Esophagus muscularis mucosa (tissue), 4 donors: ENCODE measurements at regions not wholly inside any gene's neighbourhood (a gene's known extent, or its start where the extent isn't known, plus 50 kb on each side); places are given as distances from the start of the nearest gene placed in this dataset.

Source experiments
- DNase-seq: peaks from one replicate; pipeline ENCODE4 v3.0.0-alpha.2; 2017; ENCODE audit errors: extremely low spot score
- H3K27ac ChIP-seq, 4 donors: fragments of 200-600 bp; sonication (generic); replicated peaks in 1 of 4; 1 replicate in 3 of 4; 2 replicates in 1 of 4; pipeline ENCODE4 v1.5.1; 2016 to 2019; ENCODE audit warnings: mild to moderate bottlenecking in 1 of 4
- H3K27me3 ChIP-seq, 4 donors: fragments of 200-600 bp; sonication (generic); one replicate each; pipeline versions ENCODE4 v1.5.1 to v1.6.0; 2016 to 2019
- H3K36me3 ChIP-seq, 4 donors: fragments of 200-600 bp; sonication (generic); one replicate each; pipeline ENCODE4 v1.5.1; 2016 to 2019
- H3K4me1 ChIP-seq, 4 donors: fragments of 200-600 bp; sonication (generic); one replicate each; pipeline ENCODE4 v1.5.1; 2016 to 2019
- H3K4me3 ChIP-seq, 4 donors: fragments of 200-600 bp; sonication (generic); 1 replicate in 2 of 4; 2 replicates in 2 of 4; pipeline ENCODE4 v1.5.1; 2016 to 2019; ENCODE audit warnings: mild to moderate bottlenecking in 4 of 4, moderate library complexity in 1 of 4
- H3K9me3 ChIP-seq, 4 donors: fragments of 200-600 bp; sonication (generic); 1 replicate in 3 of 4; 2 replicates in 1 of 4; pipeline ENCODE4 v1.5.1; 2016 to 2019
- EP300 ChIP-seq: sonication (generic); formaldehyde crosslinking; IDR thresholded peaks from one replicate; pipeline ENCODE4 v1.6.1; 2017; ENCODE audit warnings: antibody characterized with exemption
- POLR2A ChIP-seq: fragments of 450-650 bp; IDR thresholded peaks from one replicate; pipeline ENCODE4 v1.6.1; 2017; ENCODE audit warnings: antibody characterized with exemption, moderate library complexity, mild to moderate bottlenecking, low read depth
- POLR2AphosphoS5 ChIP-seq, 2 donors: sonication (generic); formaldehyde crosslinking; IDR thresholded peaks; one replicate each; pipeline ENCODE4 v1.6.1; 2017; ENCODE audit warnings: antibody characterized with exemption in 2 of 2
- WGBS: methylation state at CpG from one replicate; pipeline ENCODE4 v1.1.5; 2018; 5-methylcytosine and 5-hydroxymethylcytosine counted together
- intact Hi-C: fragments of 100-400 bp; cut with DNase I; formaldehyde crosslinking; loops from one replicate; pipeline ENCODE4 v1.15.1; 2023
- TF ChIP-seq, protein P1 (sequence below), 3 experiments: fragments of 200-600 bp in 2 of 3; fragments of 450-650 bp in 1 of 3; sonication (generic) in 2 of 3; IDR thresholded peaks; one replicate each; pipeline ENCODE4 v1.5.1; 2017 to 2019; ENCODE audit warnings: antibody characterized with exemption in 3 of 3, mild to moderate bottlenecking in 2 of 3, moderate library complexity in 1 of 3

DNA sequence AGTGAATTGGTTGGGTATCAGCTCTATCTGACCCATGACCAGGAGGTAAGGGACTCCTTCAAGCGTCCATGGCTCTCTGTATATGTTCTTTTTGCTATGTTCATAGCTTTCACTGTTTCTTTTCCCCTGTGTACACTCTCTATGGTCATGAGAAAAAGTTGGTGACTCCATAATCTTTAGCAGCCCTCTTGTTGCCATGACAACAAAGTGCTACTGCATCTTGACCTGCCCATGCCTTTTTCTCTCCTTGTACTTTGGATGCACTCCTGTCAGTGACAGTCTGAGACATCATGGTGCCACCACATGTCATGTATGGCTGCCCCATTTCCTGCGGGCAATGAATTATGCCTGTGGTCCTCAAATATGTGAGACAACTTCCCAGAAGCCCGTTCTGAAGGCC is 280.2 kb downstream of the TMEM121 start:
- TF ChIP-seq EP300 (no peak), POLR2A (no peak), POLR2AphosphoS5 (IDR thresholded peaks at IDR 0.05) (no peak)
- TF ChIP-seq, protein P1, sequence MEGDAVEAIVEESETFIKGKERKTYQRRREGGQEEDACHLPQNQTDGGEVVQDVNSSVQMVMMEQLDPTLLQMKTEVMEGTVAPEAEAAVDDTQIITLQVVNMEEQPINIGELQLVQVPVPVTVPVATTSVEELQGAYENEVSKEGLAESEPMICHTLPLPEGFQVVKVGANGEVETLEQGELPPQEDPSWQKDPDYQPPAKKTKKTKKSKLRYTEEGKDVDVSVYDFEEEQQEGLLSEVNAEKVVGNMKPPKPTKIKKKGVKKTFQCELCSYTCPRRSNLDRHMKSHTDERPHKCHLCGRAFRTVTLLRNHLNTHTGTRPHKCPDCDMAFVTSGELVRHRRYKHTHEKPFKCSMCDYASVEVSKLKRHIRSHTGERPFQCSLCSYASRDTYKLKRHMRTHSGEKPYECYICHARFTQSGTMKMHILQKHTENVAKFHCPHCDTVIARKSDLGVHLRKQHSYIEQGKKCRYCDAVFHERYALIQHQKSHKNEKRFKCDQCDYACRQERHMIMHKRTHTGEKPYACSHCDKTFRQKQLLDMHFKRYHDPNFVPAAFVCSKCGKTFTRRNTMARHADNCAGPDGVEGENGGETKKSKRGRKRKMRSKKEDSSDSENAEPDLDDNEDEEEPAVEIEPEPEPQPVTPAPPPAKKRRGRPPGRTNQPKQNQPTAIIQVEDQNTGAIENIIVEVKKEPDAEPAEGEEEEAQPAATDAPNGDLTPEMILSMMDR (IDR thresholded peaks at IDR 0.05), result no peak
- Histone ChIP-seq H3K4me1 (no peaks in the 10 kb centered on the region), H3K27me3 (peaks cover 0 to 6% (median 0%) of the 10 kb centered on the region in 4 donors), H3K4me3 (no peak overlapping the region), H3K27ac (no peak overlapping the region), H3K36me3 (no peaks in the 10 kb centered on the region), H3K9me3 (peaks cover 0 to 42% (median 20%) of the 10 kb centered on the region in 4 donors)
- 49% methylated on average over 3 of the region's 3 CpGs for WGBS
- no peak for DNase-seq
- intact Hi-C loops, result no loop called here

DNA sequence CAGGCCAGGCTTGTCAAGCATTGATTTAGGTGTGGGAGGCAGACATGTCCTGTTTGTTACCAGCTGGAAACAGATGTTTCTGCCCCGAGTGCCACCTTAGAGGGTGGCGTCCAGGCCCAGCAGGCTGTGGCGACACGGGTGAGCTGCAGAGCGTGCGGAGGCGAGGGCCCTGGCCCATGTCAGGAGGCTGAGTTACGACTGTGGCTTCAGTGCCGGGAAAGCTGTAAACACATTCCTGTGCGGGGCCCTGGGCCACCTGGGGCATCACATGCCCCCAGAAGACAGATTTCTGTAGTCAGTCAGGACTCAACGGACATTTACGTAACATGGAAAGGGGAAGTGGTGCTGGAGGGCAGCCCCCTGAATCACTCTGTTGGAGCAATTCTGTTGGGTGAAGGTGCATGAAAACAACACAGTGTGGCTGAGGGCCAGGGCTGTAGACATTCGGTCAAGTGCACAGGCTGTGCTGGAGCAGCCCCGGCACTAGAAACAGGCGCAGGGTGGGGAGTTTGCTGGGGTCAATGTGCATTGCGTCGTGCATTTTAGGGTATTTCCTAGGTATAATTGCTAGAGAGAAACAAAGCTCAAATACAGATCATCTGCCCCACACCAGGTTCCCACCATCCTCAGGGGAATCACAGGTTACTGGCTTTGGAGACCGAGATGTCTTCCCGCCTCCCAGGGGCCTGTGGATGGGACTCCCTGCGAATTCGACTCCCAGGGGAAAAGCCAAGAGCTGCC is 291.8 kb downstream of the TMEM121 start:
- WGBS, result 80% methylated on average over 19 of the region's 21 CpGs
- no peak overlapping the region for H3K4me3 ChIP-seq
- intact Hi-C loops, result no loop called here

DNA sequence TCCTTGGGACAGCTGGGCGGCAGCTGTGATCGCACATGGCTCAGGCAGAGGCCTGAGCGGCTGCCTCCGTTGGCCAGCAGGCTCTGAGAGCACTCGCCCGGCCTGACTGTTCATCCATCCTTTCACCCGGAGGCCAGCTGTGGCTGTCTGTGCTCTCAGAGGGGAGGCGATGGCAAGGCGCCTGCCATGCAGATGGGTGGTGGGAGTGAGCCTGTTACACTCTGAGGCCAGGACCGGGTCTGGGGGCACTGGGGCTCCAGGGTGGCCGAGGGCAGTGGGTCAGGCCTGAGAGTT is 292.3 kb downstream of the TMEM121 start:
- H3K27me3 ChIP-seq, result peaks cover 0 to 23% (median 0%) of the 10 kb centered on the region in 4 donors
- TF ChIP-seq POLR2A (no peak), EP300 (no peak), POLR2AphosphoS5 (IDR thresholded peaks at IDR 0.05) (no peak)
- TF ChIP-seq, protein P1 (IDR thresholded peaks at IDR 0.05), result no peak
- intact Hi-C loops, result no loop called here
- no peak for DNase-seq
- no peak overlapping the region for H3K4me3 ChIP-seq
- H3K9me3 ChIP-seq, result peaks cover 0 to 5% (median 2%) of the 10 kb centered on the region in 4 donors
- 78% methylated on average over 6 of the region's 11 CpGs for WGBS
- no peaks in the 10 kb centered on the region for H3K36me3 ChIP-seq
- no peak overlapping the region for H3K27ac ChIP-seq
- no peaks in the 10 kb centered on the region for H3K4me1 ChIP-seq

More for the DNA sequence above, 291.8 kb downstream of the TMEM121 start:
- Histone ChIP-seq H3K27me3 (peaks cover 0 to 23% (median 0%) of the 10 kb centered on the region in 4 donors), H3K36me3 (no peaks in the 10 kb centered on the region), H3K9me3 (peaks cover 0 to 5% (median 2%) of the 10 kb centered on the region in 4 donors), H3K4me1 (no peaks in the 10 kb centered on the region), H3K27ac (no peak overlapping the region)
- DNase-seq, result no peak
- TF ChIP-seq, protein P1 (IDR thresholded peaks at IDR 0.05), result no peak
- TF ChIP-seq EP300 (no peak), POLR2AphosphoS5 (IDR thresholded peaks at IDR 0.05) (no peak), POLR2A (no peak)

DNA sequence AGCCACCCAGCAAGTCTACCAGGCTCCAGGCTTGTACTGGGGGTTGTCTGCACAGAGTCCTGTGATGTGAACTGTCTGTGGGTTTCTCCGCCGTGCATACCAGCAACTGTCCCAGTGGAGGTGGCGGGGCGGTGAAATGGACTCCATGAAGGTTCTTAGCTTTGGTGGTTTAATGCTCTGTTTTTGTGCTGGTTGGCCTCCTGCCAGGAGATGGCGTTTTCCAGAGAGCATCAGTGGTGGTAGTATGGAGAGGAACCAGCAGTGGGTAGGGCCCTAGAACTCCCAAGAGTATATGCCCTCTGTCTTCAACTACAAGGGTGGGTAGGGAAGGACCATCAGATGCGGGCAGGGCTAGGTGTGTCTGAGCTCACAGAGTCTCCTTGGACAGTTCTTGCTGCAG is 303.8 kb downstream of the TMEM121 start:
- no peak for TF ChIP-seq POLR2A
- TF ChIP-seq, protein P1 (IDR thresholded peaks at IDR 0.05), result no peak
- no peak for TF ChIP-seq EP300
- TF ChIP-seq POLR2AphosphoS5 (IDR thresholded peaks at IDR 0.05), result no peak
- no peaks in the 10 kb centered on the region for H3K36me3 ChIP-seq
- no peak overlapping the region for H3K27ac ChIP-seq
- no peak overlapping the region for H3K4me3 ChIP-seq
- DNase-seq, result no peak
- WGBS, result 69% methylated on average over 6 of the region's 6 CpGs
- intact Hi-C loops, result no loop called here
- H3K27me3 ChIP-seq, result peaks cover 0 to 22% (median 0%) of the 10 kb centered on the region in 4 donors
- H3K4me1 ChIP-seq, result no peaks in the 10 kb centered on the region
- peaks cover 0 to 4% (median 0%) of the 10 kb centered on the region in 4 donors for H3K9me3 ChIP-seq

DNA sequence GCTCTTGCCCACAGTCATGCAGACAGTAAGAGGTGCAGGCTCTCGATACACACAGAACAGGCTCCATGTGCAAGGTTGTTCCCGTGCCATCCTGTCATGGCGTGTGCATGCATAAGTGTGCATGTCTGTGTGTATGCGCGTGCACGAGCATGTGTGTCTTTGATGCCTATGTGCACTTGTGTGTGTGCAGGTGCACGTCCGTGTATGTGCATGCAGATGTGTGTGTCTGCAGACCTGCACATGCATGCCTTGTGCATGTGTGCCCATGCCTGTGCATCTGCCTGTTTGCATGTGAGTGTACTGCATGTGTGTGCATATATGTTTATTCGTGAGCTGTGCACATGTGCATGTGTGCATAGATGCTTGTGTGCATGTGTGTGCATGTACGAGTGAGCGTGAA is 309.8 kb downstream of the TMEM121 start:
- intact Hi-C loops, result no loop called here
- Histone ChIP-seq H3K36me3 (no peaks in the 10 kb centered on the region), H3K4me3 (no peak overlapping the region), H3K4me1 (no peaks in the 10 kb centered on the region), H3K27ac (no peak overlapping the region), H3K27me3 (peaks cover 0 to 23% (median 0%) of the 10 kb centered on the region in 4 donors), H3K9me3 (peaks cover 0 to 4% (median 0%) of the 10 kb centered on the region in 4 donors)
- no peak for TF ChIP-seq EP300
- TF ChIP-seq, protein P1 (IDR thresholded peaks at IDR 0.05), result no peak
- TF ChIP-seq POLR2A, result no peak
- no peak for TF ChIP-seq POLR2AphosphoS5 (IDR thresholded peaks at IDR 0.05)
- DNase-seq, result no peak
- WGBS, result 89% methylated on average over 11 of the region's 11 CpGs
